Endothelial cell of umbilical vein (primary cell): ENCODE measurements at regions not wholly inside any gene's neighbourhood (a gene's known extent, or its start where the extent isn't known, plus 50 kb on each side); places are given as distances from the start of the nearest gene placed in this dataset.

Experiments
- BruUV-seq: library from RNA; stranded (reverse); fragments of 400-500 nt; replicated peaks from 2 replicates; lab custom pipeline; 2021; lab: Mats Ljungman, UMichigan
- CTCF ChIA-PET: fragments of 300-600, 350-600 bp; sonication (Branson Sonifier 250); formaldehyde crosslinking; loops from one replicate; lab custom pipeline; 2021; ENCODE audit warnings: antibody characterized with exemption, inconsistent platforms; lab: Charles Lee
- POLR2A ChIA-PET: fragments of 300-600, 350-600 bp; sonication (Branson Sonifier 250); formaldehyde crosslinking; loops from one replicate; lab custom pipeline; 2021; ENCODE audit warnings: antibody characterized with exemption, inconsistent platforms; lab: Charles Lee
- DNase-seq: peaks from one replicate; pipeline ENCODE4 v3.0.0-alpha.2; 2011; ENCODE audit warnings: low read depth, low spot score
- FAIRE-seq: peaks from 2 replicates; lab custom pipeline; 2011; peaks lifted over from hg19 to GRCh38; lab: Jason Lieb, UNC
- H2AFZ ChIP-seq: 2 replicates; pipeline ENCODE4 v1.6.0; 2012; ENCODE audit warnings: low read depth, low read length, control low read depth, inconsistent platforms
- H3K27ac ChIP-seq: 2 replicates; pipeline ENCODE4 v1.5.1; 2011; ENCODE audit warnings: low read depth, mild to moderate bottlenecking, control low read depth, low read length, moderate library complexity; ENCODE audit not compliant: insufficient read depth
- H3K27me3 ChIP-seq, 2 experiments: 2 replicates each; pipeline versions ENCODE4 v1.6.0 to v1.6.1; 2011; ENCODE audit warnings: low read length in 2 of 2, mixed read lengths in 1 of 2; ENCODE audit not compliant: control insufficient read depth in 2 of 2, insufficient read depth in 2 of 2
- H3K36me3 ChIP-seq, 2 experiments: 2 replicates in 1 of 2; 3 replicates in 1 of 2; pipeline ENCODE4 v1.5.1; 2011; ENCODE audit warnings: low read length in 2 of 2, mild to moderate bottlenecking in 1 of 2, moderate library complexity in 1 of 2; ENCODE audit not compliant: control insufficient read depth in 2 of 2, insufficient read depth in 2 of 2; ENCODE audit errors: extremely low read depth in 1 of 2
- H3K4me1 ChIP-seq: 3 replicates; pipeline ENCODE4 v1.5.1; 2011; ENCODE audit warnings: mild to moderate bottlenecking, low read length; ENCODE audit not compliant: control insufficient read depth, insufficient read depth; ENCODE audit errors: extremely low read depth
- H3K4me2 ChIP-seq: 2 replicates; pipeline ENCODE4 v1.6.1; 2011; ENCODE audit warnings: low read length, control low read depth, mixed read lengths; ENCODE audit not compliant: insufficient read depth
- H3K4me3 ChIP-seq, 3 experiments: fragments of 200-600 bp in 1 of 3; sonication (generic), shearing (Covaris generic) in 1 of 3; replicated peaks in 1 of 3; 2 replicates each; pipeline ENCODE4 v1.5.1; 2011 to 2016; ENCODE audit warnings: control low read depth in 3 of 3, low read length in 3 of 3, mild to moderate bottlenecking in 2 of 3, inconsistent platforms in 1 of 3, low read depth in 1 of 3, moderate library complexity in 1 of 3; ENCODE audit not compliant: insufficient read depth in 1 of 3
- H3K79me2 ChIP-seq: 2 replicates; pipeline ENCODE4 v1.6.0; 2012; ENCODE audit warnings: low read length, inconsistent platforms; ENCODE audit not compliant: control insufficient read depth, insufficient read depth
- H3K9ac ChIP-seq: replicated peaks from 2 replicates; pipeline ENCODE3; 2011; ENCODE audit warnings: low read length, control low read depth; ENCODE audit not compliant: insufficient read depth; ENCODE audit errors: extremely low read depth
- H3K9me1 ChIP-seq: replicated peaks from 3 replicates; pipeline ENCODE4 v1.6.0; 2011; ENCODE audit warnings: mild to moderate bottlenecking, low read length; ENCODE audit not compliant: control insufficient read depth, insufficient read depth; ENCODE audit errors: extremely low read depth
- H3K9me3 ChIP-seq: replicated peaks from 2 replicates; pipeline ENCODE4 v1.5.1; 2012; ENCODE audit warnings: low read length, inconsistent platforms; ENCODE audit not compliant: control insufficient read depth, insufficient read depth
- H4K20me1 ChIP-seq: replicated peaks from 2 replicates; pipeline ENCODE3; 2011; ENCODE audit warnings: mild to moderate bottlenecking, low read length; ENCODE audit not compliant: control insufficient read depth, insufficient read depth; ENCODE audit errors: extremely low read depth
- CTCF ChIP-seq, 2 donors: IDR thresholded peaks; 1 replicate in 1 of 2; 2 replicates in 1 of 2; pipeline ENCODE4 v1.5.1; 2011; ENCODE audit warnings: low read length in 2 of 2, mild to moderate bottlenecking in 2 of 2, moderate library complexity in 2 of 2, control low read depth in 1 of 2, inconsistent platforms in 1 of 2, low read depth in 1 of 2; ENCODE audit not compliant: insufficient read depth in 1 of 2; ENCODE audit errors: extremely low read depth in 1 of 2
- EZH2 ChIP-seq: IDR thresholded peaks from 2 replicates; pipeline ENCODE4 v1.6.1; 2012; ENCODE audit warnings: borderline replicate concordance, low read depth, mild to moderate bottlenecking, moderate library complexity, low read length, inconsistent platforms; ENCODE audit not compliant: severe bottlenecking
- FOS ChIP-seq: IDR thresholded peaks from 2 replicates; pipeline ENCODE4 v1.6.1; 2011; ENCODE audit warnings: mild to moderate bottlenecking, low read length, moderate library complexity, borderline replicate concordance; ENCODE audit not compliant: insufficient read depth
- GATA2 ChIP-seq: IDR thresholded peaks from 2 replicates; pipeline ENCODE4 v1.7.0; 2011; ENCODE audit warnings: low read depth, mild to moderate bottlenecking, moderate library complexity, mixed read lengths, low read length; ENCODE audit not compliant: insufficient read length, insufficient read depth
- JUN ChIP-seq: IDR thresholded peaks from 2 replicates; pipeline ENCODE4 v1.6.1; 2011; ENCODE audit warnings: borderline replicate concordance, low read depth; ENCODE audit not compliant: insufficient read length, insufficient read depth
- MAX ChIP-seq: IDR thresholded peaks from 2 replicates; pipeline ENCODE4 v1.6.1; 2011; ENCODE audit not compliant: insufficient read depth, insufficient read length
- MYC ChIP-seq: IDR thresholded peaks from one replicate; pipeline ENCODE4 v1.6.1; 2011; ENCODE audit warnings: mild to moderate bottlenecking, low read depth, low read length
- POLR2A ChIP-seq: IDR thresholded peaks from 2 replicates; pipeline ENCODE4 v1.6.1; 2012; ENCODE audit warnings: low read depth, mild to moderate bottlenecking, control low read depth, low read length
- dilution Hi-C: fragments of 300-500 bp; cut with MboI; formaldehyde crosslinking; loops from one replicate; pipeline ENCODE4 v1.15.0; 2019; ENCODE audit warnings: low sequenced_read_pairs; ENCODE audit not compliant: extremely low pct_ligation_motif_present
- intact Hi-C: fragments of 100-400 bp; cut with micrococcal nuclease; formaldehyde crosslinking; loops from one replicate; pipeline ENCODE4 v1.10.0; 2022

- dilution Hi-C loops: no loop called here
- Histone ChIP-seq H3K9me3 (no peaks in the 10 kb centered on the region), H3K4me3 (no peak overlapping the region), H3K4me1 (no peaks in the 10 kb centered on the region), H3K9ac (no peak overlapping the region), H3K79me2 (no peaks in the 10 kb centered on the region), H4K20me1 (no peaks in the 10 kb centered on the region), H3K9me1 (no peaks in the 10 kb centered on the region), H3K27me3 (no peaks in the 10 kb centered on the region), H2AFZ (no peak overlapping the region), H3K36me3 (no peaks in the 10 kb centered on the region), H3K4me2 (no peak overlapping the region), H3K27ac (no peak overlapping the region)
- no peak for FAIRE-seq
- DNase-seq: no peak
- intact Hi-C loops: no loop called here
- no peak for TF ChIP-seq JUN
- no peak for TF ChIP-seq GATA2
- TF ChIP-seq EZH2: no peak
- no peak for TF ChIP-seq CTCF (IDR thresholded peaks at IDR 0.05; ENCODE audit: extremely low read depth in 1 of 2, insufficient read depth in 1 of 2, low read depth in 1 of 2, low read length in 2 of 2)
- TF ChIP-seq MAX: no peak
- TF ChIP-seq MYC: no peak
- TF ChIP-seq POLR2A: no peak
- TF ChIP-seq FOS: no peak
- POLR2A ChIA-PET: no interaction called here
- CTCF ChIA-PET: no interaction called here
- BruUV-seq: no TSS peak
These were observed 1339.5 kb upstream of the MAP3K7 start for GRCh38 chr6:91926361-91926760.
